Mesenchymal stem cell (in vitro differentiated cells and primary cell): ENCODE measurements at regions not wholly inside any gene's neighbourhood (a gene's known extent, or its start where the extent isn't known, plus 50 kb on each side); places are given as distances from the start of the nearest gene placed in this dataset.

Source experiments
- DNase-seq: peaks from one replicate; pipeline ENCODE4 v3.0.0-alpha.2; 2013
- H2AFZ ChIP-seq: one replicate; pipeline ENCODE4 v1.6.1; 2013; ENCODE audit warnings: low read depth, mild to moderate bottlenecking, control low read depth, inconsistent platforms, low read length, moderate library complexity
- H2AK5ac ChIP-seq: 2 replicates; pipeline ENCODE4 v1.6.1; 2013; ENCODE audit warnings: low read length, moderate library complexity, mild to moderate bottlenecking, inconsistent platforms; ENCODE audit not compliant: severe bottlenecking
- H2BK120ac ChIP-seq: one replicate; pipeline ENCODE4 v1.6.1; 2013; ENCODE audit warnings: low read depth, mild to moderate bottlenecking, inconsistent platforms, low read length, moderate library complexity
- H2BK12ac ChIP-seq, 2 experiments: one replicate each; pipeline ENCODE4 v1.6.1; 2013; ENCODE audit warnings: inconsistent platforms in 2 of 2, low read length in 2 of 2, mild to moderate bottlenecking in 2 of 2, moderate library complexity in 2 of 2, control low read depth in 1 of 2
- H2BK15ac ChIP-seq: one replicate; pipeline ENCODE4 v1.6.1; 2013; ENCODE audit warnings: mild to moderate bottlenecking, low read depth, inconsistent platforms; ENCODE audit not compliant: poor library complexity, severe bottlenecking
- H2BK5ac ChIP-seq: 2 replicates; pipeline ENCODE4 v1.6.1; 2013; ENCODE audit warnings: low read depth, mild to moderate bottlenecking, low read length, control low read depth, inconsistent platforms; ENCODE audit not compliant: poor library complexity, severe bottlenecking
- H3K14ac ChIP-seq, 2 experiments: one replicate each; pipeline ENCODE4 v1.6.1; 2013; ENCODE audit warnings: inconsistent platforms in 2 of 2, low read length in 2 of 2, control low read depth in 1 of 2, mild to moderate bottlenecking in 1 of 2, moderate library complexity in 1 of 2
- H3K18ac ChIP-seq, 2 experiments: one replicate each; pipeline ENCODE4 v1.6.1; 2013; ENCODE audit warnings: inconsistent platforms in 2 of 2, low read length in 2 of 2, control low read depth in 1 of 2, low read depth in 1 of 2, mild to moderate bottlenecking in 1 of 2
- H3K23ac ChIP-seq, 2 experiments: one replicate each; pipeline ENCODE4 v1.6.1; 2013; ENCODE audit warnings: inconsistent platforms in 2 of 2, low read length in 2 of 2, mild to moderate bottlenecking in 2 of 2, moderate library complexity in 2 of 2, control low read depth in 1 of 2
- H3K27ac ChIP-seq: 2 replicates; pipeline ENCODE4 v1.5.1; 2013; ENCODE audit warnings: mild to moderate bottlenecking, moderate library complexity, low read length, control low read depth, inconsistent platforms; ENCODE audit not compliant: poor library complexity, severe bottlenecking
- H3K27me3 ChIP-seq, 2 experiments: 2 replicates each; pipeline versions ENCODE4 v1.6.1 to v1.7.0; 2013; ENCODE audit warnings: low read length in 2 of 2, mild to moderate bottlenecking in 2 of 2, moderate library complexity in 2 of 2, control low read depth in 1 of 2, inconsistent platforms in 1 of 2; ENCODE audit not compliant: control insufficient read depth in 1 of 2, insufficient read depth in 1 of 2
- H3K36me3 ChIP-seq, 2 experiments: 2 replicates each; pipeline versions ENCODE4 v1.6.1 to v1.7.0; 2013; ENCODE audit warnings: low read length in 2 of 2, control low read depth in 1 of 2, inconsistent platforms in 1 of 2, low read depth in 1 of 2, mild to moderate bottlenecking in 1 of 2; ENCODE audit not compliant: insufficient read depth in 2 of 2, control insufficient read depth in 1 of 2
- H3K4ac ChIP-seq, 2 experiments: one replicate each; pipeline ENCODE4 v1.6.1; 2013; ENCODE audit warnings: inconsistent platforms in 2 of 2, low read length in 2 of 2, mild to moderate bottlenecking in 2 of 2, moderate library complexity in 2 of 2, control low read depth in 1 of 2, low read depth in 1 of 2
- H3K4me1 ChIP-seq: 2 replicates; pipeline ENCODE4 v1.6.1; 2013; ENCODE audit warnings: low read depth, low read length, control low read depth; ENCODE audit not compliant: control insufficient read depth, insufficient read depth
- H3K4me2 ChIP-seq: 2 replicates; pipeline ENCODE4 v1.6.1; 2013; ENCODE audit warnings: low read length, mild to moderate bottlenecking, inconsistent platforms; ENCODE audit not compliant: poor library complexity, severe bottlenecking
- H3K4me3 ChIP-seq, 2 experiments: 2 replicates each; pipeline versions ENCODE4 v1.5.1 to v1.7.0; 2013; ENCODE audit warnings: low read length in 2 of 2, mild to moderate bottlenecking in 2 of 2, control low read depth in 1 of 2, low read depth in 1 of 2; ENCODE audit not compliant: insufficient read depth in 1 of 2
- H3K79me1 ChIP-seq: replicated peaks from 2 replicates; pipeline ENCODE4 v1.6.1; 2013; ENCODE audit warnings: mild to moderate bottlenecking, control low read depth, low read length, inconsistent platforms; ENCODE audit not compliant: poor library complexity, severe bottlenecking
- H3K9ac ChIP-seq: 2 replicates; pipeline ENCODE4 v1.7.0; 2013; ENCODE audit warnings: mild to moderate bottlenecking, low read length, moderate library complexity
- H3K9me3 ChIP-seq: 2 replicates; pipeline ENCODE4 v1.7.0; 2013; ENCODE audit warnings: mild to moderate bottlenecking, low read length; ENCODE audit not compliant: control insufficient read depth
- H4K8ac ChIP-seq: one replicate; pipeline ENCODE4 v1.6.1; 2013; ENCODE audit warnings: inconsistent platforms, mild to moderate bottlenecking, low read length, moderate library complexity
- H4K91ac ChIP-seq: one replicate; pipeline ENCODE4 v1.6.1; 2013; ENCODE audit warnings: mild to moderate bottlenecking, low read length, inconsistent platforms
- WGBS: methylation state at CpG from one replicate; pipeline ENCODE4 v1.1.7; 2013; ENCODE audit warnings: mixed read lengths; 5-methylcytosine and 5-hydroxymethylcytosine counted together

GRCh38 chr3:70597312-70597711, 284.9 kb upstream of the MDFIC2 start:
- H2BK12ac ChIP-seq = no peak overlapping the region
- DNase-seq = no peak
- H3K79me1 ChIP-seq = no peaks in the 10 kb centered on the region
- H3K14ac ChIP-seq = no peak overlapping the region
- no peak overlapping the region for H2AFZ ChIP-seq
- no peak overlapping the region for H3K18ac ChIP-seq
- H3K27ac ChIP-seq = no peak overlapping the region
- no peak overlapping the region for H4K8ac ChIP-seq
- no peak overlapping the region for H2AK5ac ChIP-seq
- no peak overlapping the region for H3K4me3 ChIP-seq
- H2BK15ac ChIP-seq = no peak overlapping the region
- no peaks in the 10 kb centered on the region for H3K9me3 ChIP-seq
- H3K36me3 ChIP-seq = no peaks in the 10 kb centered on the region
- WGBS = 83% methylated on average over 2 of the region's 2 CpGs
- no peak overlapping the region for H4K91ac ChIP-seq
- H3K9ac ChIP-seq = no peak overlapping the region
- no peaks in the 10 kb centered on the region for H3K27me3 ChIP-seq
- no peak overlapping the region for H3K23ac ChIP-seq
- no peak overlapping the region for H2BK120ac ChIP-seq
- no peak overlapping the region for H2BK5ac ChIP-seq
- H3K4me2 ChIP-seq = no peak overlapping the region
- no peaks in the 10 kb centered on the region for H3K4me1 ChIP-seq
- no peak overlapping the region for H3K4ac ChIP-seq

GRCh38 chr3:70583682-70584081, 271.2 kb upstream of the MDFIC2 start:
- no peak overlapping the region for H2AFZ ChIP-seq
- H2BK120ac ChIP-seq = no peak overlapping the region
- no peaks in the 10 kb centered on the region for H3K79me1 ChIP-seq
- H2AK5ac ChIP-seq = no peak overlapping the region
- no peaks in the 10 kb centered on the region for H3K9me3 ChIP-seq
- no peaks in the 10 kb centered on the region for H3K4me1 ChIP-seq
- no peak overlapping the region for H3K4me3 ChIP-seq
- H4K8ac ChIP-seq = no peak overlapping the region
- H3K14ac ChIP-seq = no peak overlapping the region
- no peak for DNase-seq
- no peak overlapping the region for H4K91ac ChIP-seq
- H2BK5ac ChIP-seq = no peak overlapping the region
- H3K36me3 ChIP-seq = no peaks in the 10 kb centered on the region
- no peak overlapping the region for H3K18ac ChIP-seq
- no peak overlapping the region for H2BK15ac ChIP-seq
- 100% methylated on average over 2 of the region's 4 CpGs for WGBS
- H3K9ac ChIP-seq = no peak overlapping the region
- H3K4me2 ChIP-seq = no peak overlapping the region
- H3K4ac ChIP-seq = no peak overlapping the region
- H3K23ac ChIP-seq = no peak overlapping the region
- no peak overlapping the region for H3K27ac ChIP-seq
- no peaks in the 10 kb centered on the region for H3K27me3 ChIP-seq
- H2BK12ac ChIP-seq = no peak overlapping the region

- WGBS = no CpG with 5 or more reads among the region's 1 CpG
- Histone ChIP-seq H3K27ac (no peak overlapping the region), H3K4me3 (no peak overlapping the region), H2AK5ac (no peak overlapping the region), H3K9ac (no peak overlapping the region), H3K23ac (no peak overlapping the region), H3K9me3 (no peaks in the 10 kb centered on the region), H2BK12ac (no peak overlapping the region), H3K4ac (no peak overlapping the region), H3K27me3 (no peaks in the 10 kb centered on the region), H3K4me2 (no peak overlapping the region), H4K91ac (no peak overlapping the region), H3K36me3 (no peaks in the 10 kb centered on the region), H3K4me1 (no peaks in the 10 kb centered on the region), H2AFZ (no peak overlapping the region), H3K18ac (no peak overlapping the region), H2BK5ac (no peak overlapping the region), H3K14ac (no peak overlapping the region), H3K79me1 (no peaks in the 10 kb centered on the region), H4K8ac (no peak overlapping the region), H2BK15ac (no peak overlapping the region), H2BK120ac (no peak overlapping the region)
- DNase-seq = no peak
Measured at GRCh38 chr3:70582803-70583202, 270.4 kb upstream of the MDFIC2 start.

- DNase-seq = no peak
Measured at GRCh38 chr3:70580021-70580420, 267.6 kb upstream of the MDFIC2 start.

More at GRCh38 chr3:70580021-70580420, 267.6 kb upstream of the MDFIC2 start:
- no peak overlapping the region for H3K18ac ChIP-seq
- no peak overlapping the region for H3K4me2 ChIP-seq
- no peak overlapping the region for H3K23ac ChIP-seq
- H3K9me3 ChIP-seq = no peaks in the 10 kb centered on the region
- no peak overlapping the region for H3K9ac ChIP-seq
- H2BK5ac ChIP-seq = no peak overlapping the region
- H2AFZ ChIP-seq = no peak overlapping the region
- H3K27me3 ChIP-seq = peaks cover 0 to 4% of the 10 kb centered on the region in 2 experiments
- no peak overlapping the region for H4K91ac ChIP-seq
- H2AK5ac ChIP-seq = no peak overlapping the region
- H2BK15ac ChIP-seq = no peak overlapping the region
- no CpG with 5 or more reads among the region's 3 CpGs for WGBS
- H3K79me1 ChIP-seq = no peaks in the 10 kb centered on the region
- H4K8ac ChIP-seq = no peak overlapping the region
- H3K14ac ChIP-seq = no peak overlapping the region
- no peak overlapping the region for H2BK120ac ChIP-seq
- H3K27ac ChIP-seq = no peak overlapping the region
- H3K4me1 ChIP-seq = no peaks in the 10 kb centered on the region
- no peaks in the 10 kb centered on the region for H3K36me3 ChIP-seq
- no peak overlapping the region for H3K4me3 ChIP-seq
- no peak overlapping the region for H2BK12ac ChIP-seq
- H3K4ac ChIP-seq = no peak overlapping the region
